ENCODE measurements at regions not wholly inside any gene's neighbourhood (a gene's known extent, or its start where the extent isn't known, plus 50 kb on each side); places are given as distances from the start of the nearest gene placed in this dataset.

DNA sequence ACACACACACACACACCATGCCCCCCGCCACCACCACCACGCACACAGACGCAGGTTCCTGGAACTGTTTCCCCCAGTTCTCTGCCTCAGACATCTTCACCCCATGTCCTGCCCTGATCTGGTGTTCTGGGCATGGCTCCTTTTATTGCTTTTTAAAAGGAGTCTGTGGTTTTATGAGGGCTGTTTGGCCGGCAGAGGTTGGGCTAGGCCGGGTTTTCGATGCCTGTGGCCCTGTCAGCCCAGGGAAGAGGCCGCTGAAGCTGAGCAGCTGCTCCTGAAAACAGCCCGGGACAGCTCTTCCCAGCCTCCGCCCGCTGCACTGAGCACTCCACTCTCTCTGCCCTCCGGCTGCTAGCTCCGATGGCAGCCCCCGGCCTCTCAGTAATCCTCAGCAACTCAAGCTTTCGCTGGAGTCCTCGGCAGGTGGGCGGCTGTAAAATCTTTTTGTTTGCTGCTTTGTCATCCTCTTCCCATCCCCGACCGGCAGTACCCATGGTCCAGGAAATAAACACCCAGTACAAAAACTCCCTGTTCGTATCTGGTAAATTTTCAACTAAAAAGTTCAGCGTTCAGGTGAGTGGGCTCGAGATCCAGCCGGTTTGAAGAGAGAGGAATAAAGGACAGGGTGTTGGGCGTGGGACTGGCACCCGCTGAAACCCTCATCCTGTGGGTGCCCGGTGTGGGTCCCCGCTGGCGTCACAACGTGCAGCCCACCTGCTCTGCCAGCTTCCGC is 103.0 kb upstream of the ERCC6L2 start:
- no peaks in the 10 kb centered on the region for H3K9me3 ChIP-seq
- H3K4me3 ChIP-seq (ENCODE audit: low read depth in 1 of 2, low read length in 1 of 2): no peak overlapping the region
- peaks cover 58% of the 10 kb centered on the region for H3K27me3 ChIP-seq
- no peaks in the 10 kb centered on the region for H3K4me1 ChIP-seq (ENCODE audit: control insufficient read depth in 1 of 2, insufficient read depth in 1 of 2, low read depth in 1 of 2, low read length in 1 of 2)
- no peak overlapping the region for H3K27ac ChIP-seq
- H3K36me3 ChIP-seq: no peaks in the 10 kb centered on the region
- TF ChIP-seq, protein P1, sequence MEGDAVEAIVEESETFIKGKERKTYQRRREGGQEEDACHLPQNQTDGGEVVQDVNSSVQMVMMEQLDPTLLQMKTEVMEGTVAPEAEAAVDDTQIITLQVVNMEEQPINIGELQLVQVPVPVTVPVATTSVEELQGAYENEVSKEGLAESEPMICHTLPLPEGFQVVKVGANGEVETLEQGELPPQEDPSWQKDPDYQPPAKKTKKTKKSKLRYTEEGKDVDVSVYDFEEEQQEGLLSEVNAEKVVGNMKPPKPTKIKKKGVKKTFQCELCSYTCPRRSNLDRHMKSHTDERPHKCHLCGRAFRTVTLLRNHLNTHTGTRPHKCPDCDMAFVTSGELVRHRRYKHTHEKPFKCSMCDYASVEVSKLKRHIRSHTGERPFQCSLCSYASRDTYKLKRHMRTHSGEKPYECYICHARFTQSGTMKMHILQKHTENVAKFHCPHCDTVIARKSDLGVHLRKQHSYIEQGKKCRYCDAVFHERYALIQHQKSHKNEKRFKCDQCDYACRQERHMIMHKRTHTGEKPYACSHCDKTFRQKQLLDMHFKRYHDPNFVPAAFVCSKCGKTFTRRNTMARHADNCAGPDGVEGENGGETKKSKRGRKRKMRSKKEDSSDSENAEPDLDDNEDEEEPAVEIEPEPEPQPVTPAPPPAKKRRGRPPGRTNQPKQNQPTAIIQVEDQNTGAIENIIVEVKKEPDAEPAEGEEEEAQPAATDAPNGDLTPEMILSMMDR (IDR thresholded peaks at IDR 0.05): no peak

DNA sequence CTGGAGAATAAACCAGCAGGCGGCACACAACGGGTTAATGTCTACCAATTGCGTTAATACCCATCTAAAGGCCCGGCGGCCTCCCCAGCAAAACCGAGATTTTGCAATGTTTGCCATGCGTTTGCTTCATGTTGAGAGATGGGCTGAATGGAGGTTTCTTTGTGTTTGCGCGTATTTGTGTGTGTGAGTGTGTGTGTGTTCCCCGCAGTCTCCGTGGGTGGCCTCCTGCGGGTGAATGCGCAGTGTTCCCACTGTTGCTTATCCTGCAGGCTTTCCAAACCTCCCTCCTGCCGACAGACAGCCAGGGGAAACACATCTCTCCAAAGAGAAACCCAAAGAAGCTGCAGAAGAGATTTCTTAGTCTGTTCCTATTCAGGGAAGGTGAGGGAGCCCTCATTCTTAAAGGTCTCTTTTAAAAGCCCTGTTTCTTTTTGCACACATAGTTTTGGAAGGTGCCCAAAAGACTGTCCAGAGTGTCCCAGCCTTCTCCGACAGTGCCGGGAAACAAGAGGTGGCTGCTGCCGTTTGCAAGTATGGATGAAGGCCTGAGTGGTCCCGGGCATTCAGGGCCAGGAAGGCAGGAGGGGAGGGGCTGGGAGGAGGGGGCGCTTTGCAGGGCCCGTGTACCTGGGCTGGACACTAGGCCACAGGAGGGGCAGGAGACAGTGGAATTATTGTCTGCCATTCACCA is 103.8 kb upstream of the ERCC6L2 start:
- Histone ChIP-seq H3K4me3 (ENCODE audit: low read depth in 1 of 2, low read length in 1 of 2) (no peak overlapping the region), H3K27ac (no peak overlapping the region), H3K9me3 (no peaks in the 10 kb centered on the region), H3K36me3 (no peaks in the 10 kb centered on the region), H3K4me1 (ENCODE audit: control insufficient read depth in 1 of 2, insufficient read depth in 1 of 2, low read depth in 1 of 2, low read length in 1 of 2) (no peaks in the 10 kb centered on the region), H3K27me3 (peaks cover 58% of the 10 kb centered on the region)
- TF ChIP-seq, protein P1 (IDR thresholded peaks at IDR 0.05): no peak

DNA sequence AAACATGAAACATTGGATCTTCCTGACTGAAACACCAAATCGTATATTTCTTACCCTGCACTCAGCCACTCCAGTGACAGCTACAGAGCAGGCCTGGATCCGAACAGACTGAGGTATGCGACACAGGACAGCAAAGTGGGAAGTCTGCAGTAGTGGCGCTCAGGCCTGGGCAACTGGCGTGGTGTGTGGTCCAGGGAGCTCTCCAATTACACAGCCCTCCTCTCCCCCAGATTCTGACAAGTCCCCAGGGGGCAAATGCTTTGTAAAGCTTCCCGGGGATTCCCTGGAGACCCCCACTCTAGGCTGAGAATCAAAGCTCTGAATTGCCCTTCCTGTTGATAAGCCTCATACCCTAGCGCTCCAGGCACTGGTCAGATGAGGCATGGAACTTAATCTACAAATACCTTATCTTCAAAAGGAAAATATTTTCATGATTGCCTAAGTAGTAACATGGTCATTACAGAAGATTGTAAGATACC is 104.8 kb upstream of the ERCC6L2 start:
- TF ChIP-seq, protein P1 (IDR thresholded peaks at IDR 0.05): no peak
- H3K36me3 ChIP-seq: no peaks in the 10 kb centered on the region
- H3K4me1 ChIP-seq (ENCODE audit: control insufficient read depth in 1 of 2, insufficient read depth in 1 of 2, low read depth in 1 of 2, low read length in 1 of 2): no peaks in the 10 kb centered on the region
- H3K27me3 ChIP-seq: peaks cover 58% of the 10 kb centered on the region
- H3K27ac ChIP-seq: no peak overlapping the region
- no peak overlapping the region for H3K4me3 ChIP-seq (ENCODE audit: low read depth in 1 of 2, low read length in 1 of 2)
- H3K9me3 ChIP-seq: no peaks in the 10 kb centered on the region

DNA sequence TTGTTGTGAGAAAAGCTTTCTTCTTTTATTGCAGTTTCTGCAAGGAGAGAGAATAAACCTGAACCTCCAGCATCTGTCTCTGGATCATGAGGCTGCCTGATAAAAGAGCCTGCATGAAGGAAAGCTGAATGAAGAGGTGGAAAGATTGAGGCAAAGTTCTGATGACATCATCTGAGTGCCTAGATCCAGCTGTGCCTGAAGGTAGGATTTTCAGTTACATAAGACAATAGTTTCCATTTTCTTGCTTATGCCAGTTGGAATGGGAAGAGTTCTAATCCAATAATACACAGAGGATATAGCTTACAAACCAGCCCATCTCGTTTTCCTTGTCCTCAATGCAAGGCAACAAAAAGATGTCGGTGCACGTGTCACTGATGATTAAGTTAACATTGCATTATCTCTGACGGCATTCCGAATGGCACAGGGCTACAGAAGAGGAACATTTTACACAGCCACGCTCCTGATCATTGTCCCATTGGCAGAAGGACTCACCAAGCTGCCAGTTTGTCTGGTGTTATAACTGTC is 105.5 kb upstream of the ERCC6L2 start:
- Histone ChIP-seq H3K9me3 (no peaks in the 10 kb centered on the region), H3K4me1 (ENCODE audit: control insufficient read depth in 1 of 2, insufficient read depth in 1 of 2, low read depth in 1 of 2, low read length in 1 of 2) (no peaks in the 10 kb centered on the region), H3K36me3 (no peaks in the 10 kb centered on the region), H3K27ac (no peak overlapping the region), H3K27me3 (peaks cover 60% of the 10 kb centered on the region), H3K4me3 (ENCODE audit: low read depth in 1 of 2, low read length in 1 of 2) (no peak overlapping the region)
- TF ChIP-seq, protein P1 (IDR thresholded peaks at IDR 0.05): no peak

DNA sequence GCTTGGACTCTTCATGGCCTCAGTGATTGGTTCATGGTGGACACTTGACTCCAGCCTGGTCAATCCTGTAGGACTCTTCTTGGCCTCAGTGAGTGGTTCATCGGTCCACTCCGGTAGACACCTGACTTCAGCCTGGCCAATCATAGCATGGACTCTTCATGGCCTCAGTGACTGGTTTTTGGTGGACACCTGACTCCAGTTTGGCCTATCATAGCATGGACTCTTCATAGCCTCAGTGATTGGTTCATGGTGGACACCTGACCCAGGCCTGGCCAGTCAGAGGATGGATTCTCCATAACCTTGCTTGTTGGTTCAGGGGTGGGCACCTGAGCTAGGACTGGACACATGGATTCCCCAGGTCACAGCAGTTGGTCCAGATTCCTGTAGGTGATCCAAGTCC is 106.0 kb upstream of the ERCC6L2 start:
- TF ChIP-seq, protein P1 (IDR thresholded peaks at IDR 0.05): no peak
- Histone ChIP-seq H3K27me3 (peaks cover 55% of the 10 kb centered on the region), H3K4me3 (ENCODE audit: low read depth in 1 of 2, low read length in 1 of 2) (no peak overlapping the region), H3K36me3 (no peaks in the 10 kb centered on the region), H3K27ac (no peak overlapping the region), H3K4me1 (ENCODE audit: control insufficient read depth in 1 of 2, insufficient read depth in 1 of 2, low read depth in 1 of 2, low read length in 1 of 2) (no peaks in the 10 kb centered on the region), H3K9me3 (no peaks in the 10 kb centered on the region)
